ENCODE measurements at regions not wholly inside any gene's neighbourhood (a gene's known extent, or its start where the extent isn't known, plus 50 kb on each side); places are given as distances from the start of the nearest gene placed in this dataset.

GRCh38 chr1:34426325-34426896, 249.7 kb downstream of the C1orf94 start:
- TF ChIP-seq, protein P1, sequence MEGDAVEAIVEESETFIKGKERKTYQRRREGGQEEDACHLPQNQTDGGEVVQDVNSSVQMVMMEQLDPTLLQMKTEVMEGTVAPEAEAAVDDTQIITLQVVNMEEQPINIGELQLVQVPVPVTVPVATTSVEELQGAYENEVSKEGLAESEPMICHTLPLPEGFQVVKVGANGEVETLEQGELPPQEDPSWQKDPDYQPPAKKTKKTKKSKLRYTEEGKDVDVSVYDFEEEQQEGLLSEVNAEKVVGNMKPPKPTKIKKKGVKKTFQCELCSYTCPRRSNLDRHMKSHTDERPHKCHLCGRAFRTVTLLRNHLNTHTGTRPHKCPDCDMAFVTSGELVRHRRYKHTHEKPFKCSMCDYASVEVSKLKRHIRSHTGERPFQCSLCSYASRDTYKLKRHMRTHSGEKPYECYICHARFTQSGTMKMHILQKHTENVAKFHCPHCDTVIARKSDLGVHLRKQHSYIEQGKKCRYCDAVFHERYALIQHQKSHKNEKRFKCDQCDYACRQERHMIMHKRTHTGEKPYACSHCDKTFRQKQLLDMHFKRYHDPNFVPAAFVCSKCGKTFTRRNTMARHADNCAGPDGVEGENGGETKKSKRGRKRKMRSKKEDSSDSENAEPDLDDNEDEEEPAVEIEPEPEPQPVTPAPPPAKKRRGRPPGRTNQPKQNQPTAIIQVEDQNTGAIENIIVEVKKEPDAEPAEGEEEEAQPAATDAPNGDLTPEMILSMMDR (conservative IDR thresholded peaks at IDR 0.05) = no peak
- no peak overlapping the region for H3K27ac ChIP-seq

DNA sequence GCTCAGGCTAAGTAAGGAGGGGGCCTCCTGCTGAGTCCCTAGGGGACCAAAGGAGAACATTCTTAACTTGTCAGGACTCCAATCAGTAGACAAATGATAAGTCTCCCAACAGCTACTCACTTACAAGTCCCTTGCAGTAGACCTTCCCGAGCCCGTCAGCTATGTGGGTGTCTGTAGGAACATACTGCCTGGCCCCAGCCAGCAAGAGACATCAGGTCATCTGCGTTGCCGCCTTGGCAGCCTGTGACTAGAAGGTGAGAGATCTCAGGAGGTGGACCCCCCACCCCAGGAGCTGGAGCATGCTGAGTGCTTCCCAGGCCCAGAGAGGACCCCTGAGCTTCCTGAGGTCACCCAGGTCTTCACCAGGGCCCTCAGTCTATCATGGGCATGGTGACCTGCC, 250.5 kb downstream of the C1orf94 start:
- TF ChIP-seq, protein P1 (conservative IDR thresholded peaks at IDR 0.05) = no peak
- H3K27ac ChIP-seq = no peak overlapping the region

GRCh38 chr1:34433099-34433498, 256.4 kb downstream of the C1orf94 start:
- TF ChIP-seq, protein P1 (conservative IDR thresholded peaks at IDR 0.05) = no peak
- no peak overlapping the region for H3K27ac ChIP-seq

DNA sequence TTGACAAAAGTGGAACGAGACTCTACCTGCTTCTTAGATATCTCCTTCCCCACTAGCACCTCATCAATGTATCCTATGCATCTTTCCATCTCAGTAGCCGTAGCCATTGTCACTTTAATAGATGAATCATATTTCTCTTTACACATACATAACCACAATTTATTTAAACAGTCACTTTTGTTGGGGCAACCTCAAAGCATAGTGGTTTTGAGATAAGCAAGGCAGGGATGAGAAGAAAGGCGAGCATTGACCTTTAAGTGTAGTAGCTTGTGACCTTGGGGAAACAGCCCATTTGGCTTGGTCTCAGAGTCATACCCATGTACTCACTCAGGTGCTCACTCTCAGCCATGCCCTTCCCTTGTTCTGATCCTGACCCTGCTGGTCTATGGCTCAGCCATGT, 260.1 kb downstream of the C1orf94 start:
- H3K27ac ChIP-seq = no peak overlapping the region
- TF ChIP-seq, protein P1 (conservative IDR thresholded peaks at IDR 0.05) = no peak

DNA sequence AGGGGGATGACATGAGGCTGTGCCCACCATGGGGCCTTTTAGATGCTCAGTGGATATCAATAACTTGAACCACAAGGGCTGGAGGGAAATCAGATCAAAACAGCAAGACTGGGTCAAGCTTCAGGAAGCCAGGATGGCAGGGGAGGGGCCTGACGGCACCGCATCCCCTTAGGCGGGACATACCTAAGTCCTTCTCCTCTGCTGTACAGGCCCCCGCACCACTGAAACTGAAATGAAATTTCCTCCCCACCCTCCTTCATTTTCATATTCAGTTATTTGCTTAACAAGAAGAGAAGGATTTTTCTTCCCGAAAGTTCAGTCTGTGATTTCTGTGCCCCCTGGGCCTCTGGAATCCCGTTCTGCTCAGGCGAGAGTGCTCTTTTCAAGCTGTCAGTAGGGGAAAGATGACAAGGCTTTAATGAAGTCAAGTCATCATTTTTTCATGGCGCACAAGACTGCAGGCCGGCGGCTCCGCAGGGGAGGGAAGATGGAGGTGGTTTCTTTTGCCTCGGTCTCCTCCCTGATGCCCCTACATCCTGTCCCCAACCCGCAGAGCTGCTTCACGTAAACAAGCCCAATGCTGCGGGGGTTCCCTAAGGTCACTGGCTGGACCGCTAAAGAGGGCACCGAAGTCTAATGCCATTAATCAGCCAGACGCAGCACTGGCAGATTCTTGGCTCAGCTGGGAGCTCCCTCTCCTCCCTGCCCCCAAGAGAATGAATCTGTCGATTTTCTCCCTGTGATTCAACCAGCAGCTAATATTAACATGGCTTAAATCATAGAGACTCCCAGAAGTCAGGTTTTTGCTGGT, 264.8 kb downstream of the C1orf94 start:
- H3K27ac ChIP-seq = no peak overlapping the region
- TF ChIP-seq, protein P1 (conservative IDR thresholded peaks at IDR 0.05) = no peak

- TF ChIP-seq, protein P1 (conservative IDR thresholded peaks at IDR 0.05) = no peak
- H3K27ac ChIP-seq = no peak overlapping the region
Measured at GRCh38 chr1:34444516-34444915, 267.8 kb downstream of the C1orf94 start.

DNA sequence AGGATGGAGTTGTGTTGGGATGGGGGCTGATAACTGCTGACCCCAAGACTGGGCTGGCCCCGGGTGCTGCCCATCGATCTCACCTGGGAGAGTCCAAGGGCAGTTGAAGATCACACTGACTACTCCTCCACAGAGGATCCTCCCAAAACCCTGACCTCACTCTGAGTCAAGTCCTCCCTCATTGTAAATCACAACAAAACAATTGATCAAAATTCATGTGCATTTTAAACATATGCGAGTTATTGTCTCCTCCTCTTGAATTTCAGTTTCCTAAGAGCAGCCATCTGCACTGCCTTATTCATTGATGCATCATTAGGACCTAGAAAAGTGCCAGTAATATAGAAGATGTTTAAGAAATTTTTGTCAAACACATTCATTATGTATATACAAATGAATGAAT, 273.6 kb downstream of the C1orf94 start:
- H3K27ac ChIP-seq = no peak overlapping the region
- TF ChIP-seq, protein P1 (conservative IDR thresholded peaks at IDR 0.05) = no peak

All from VCaP (cell line).